ENCODE measurements at regions not wholly inside any gene's neighbourhood (a gene's known extent, or its start where the extent isn't known, plus 50 kb on each side); places are given as distances from the start of the nearest gene placed in this dataset.

- TF ChIP-seq POLR2A (IDR thresholded peaks at IDR 0.05; ENCODE audit: low read depth, low read length) (no peak), BHLHE40 (IDR thresholded peaks at IDR 0.05; ENCODE audit: low read depth, low read length) (no peak), CTCF (conservative IDR thresholded peaks at IDR 0.05; ENCODE audit: low read depth, low read length) (no peak), CEBPB (IDR thresholded peaks at IDR 0.05; ENCODE audit: low read depth, low read length) (0 out of 2 replicates have a peak, but pooled peaks have one; percentile 6), RFX5 (IDR thresholded peaks at IDR 0.05; ENCODE audit: low read depth, low read length) (no peak), CHD1 (IDR thresholded peaks at IDR 0.05; ENCODE audit: low read depth, low read length) (no peak), FOS (IDR thresholded peaks at IDR 0.05; ENCODE audit: low read depth, low read length) (no peak)
Measured at GRCh38 chr4:38202242-38202641, 242.0 kb downstream of the PTTG2 start.

Measured in IMR-90 (cell line).